Peyer's patch (tissue), 4 donors: ENCODE measurements at regions not wholly inside any gene's neighbourhood (a gene's known extent, or its start where the extent isn't known, plus 50 kb on each side); places are given as distances from the start of the nearest gene placed in this dataset.

ENCODE experiments used
- DNase-seq, 3 donors: peaks; one replicate each; pipeline ENCODE4 v3.0.0-alpha.2; 2017 to 2019
- H3K27ac ChIP-seq, 4 donors: fragments of 200-600 bp; sonication (generic); one replicate each; pipeline ENCODE4 v1.5.1; 2016 to 2019
- H3K27me3 ChIP-seq, 2 donors: fragments of 200-600 bp; sonication (generic); one replicate each; pipeline ENCODE4 v1.5.1; 2019
- H3K36me3 ChIP-seq, 3 donors: fragments of 200-600 bp; sonication (generic); one replicate each; pipeline ENCODE4 v1.5.1; 2016 to 2019
- H3K4me1 ChIP-seq, 4 donors: fragments of 200-600 bp; sonication (generic); one replicate each; pipeline ENCODE4 v1.5.1; 2016 to 2019
- H3K4me3 ChIP-seq, 4 donors: fragments of 200-600 bp; sonication (generic); 1 replicate in 3 of 4; 2 replicates in 1 of 4; pipeline ENCODE4 v1.5.1; 2016 to 2019; ENCODE audit warnings: mild to moderate bottlenecking in 1 of 4
- H3K9me3 ChIP-seq, 4 donors: fragments of 200-600 bp; sonication (generic); one replicate each; pipeline ENCODE4 v1.5.1; 2016 to 2019; ENCODE audit warnings: mild to moderate bottlenecking in 1 of 4
- POLR2A ChIP-seq, 2 donors: fragments of 450-650 bp; IDR thresholded peaks; one replicate each; pipeline ENCODE4 v1.5.1; 2017; ENCODE audit warnings: antibody characterized with exemption in 2 of 2, mild to moderate bottlenecking in 2 of 2, moderate library complexity in 2 of 2
- TF ChIP-seq, protein P1 (sequence below), 6 experiments: fragments of 450-650 bp in 4 of 6; fragments of 200-600 bp in 2 of 6; sonication (generic) in 1 of 6; IDR thresholded peaks; one replicate each; pipeline ENCODE4 v1.5.1; 2017 to 2019; ENCODE audit warnings: antibody characterized with exemption in 6 of 6, mild to moderate bottlenecking in 3 of 6, moderate library complexity in 1 of 6

DNA sequence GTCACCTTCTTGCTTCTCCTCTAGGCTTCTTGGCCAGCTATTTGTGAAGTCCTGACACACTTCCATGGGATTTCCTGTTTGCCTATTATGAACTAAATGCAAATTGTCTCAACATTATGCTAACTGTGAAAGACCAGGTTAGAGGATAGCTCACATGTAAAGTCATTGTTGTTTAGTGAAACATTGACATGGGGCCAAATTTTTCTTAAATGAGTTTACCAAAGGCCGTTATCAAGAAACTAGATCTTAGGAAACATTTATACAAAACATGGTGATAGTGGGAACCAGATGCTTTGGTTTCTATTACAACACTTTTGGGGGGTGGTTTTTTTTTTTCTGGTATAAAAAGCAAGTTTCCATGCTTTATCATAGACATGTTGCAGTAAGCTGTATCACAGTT is 466.8 kb upstream of the FAM241A start:
- Histone ChIP-seq H3K27me3 (no peaks in the 10 kb centered on the region), H3K4me1 (no peaks in the 10 kb centered on the region), H3K27ac (no peak overlapping the region), H3K4me3 (no peak overlapping the region), H3K9me3 (no peaks in the 10 kb centered on the region), H3K36me3 (no peaks in the 10 kb centered on the region)
- TF ChIP-seq, protein P1, sequence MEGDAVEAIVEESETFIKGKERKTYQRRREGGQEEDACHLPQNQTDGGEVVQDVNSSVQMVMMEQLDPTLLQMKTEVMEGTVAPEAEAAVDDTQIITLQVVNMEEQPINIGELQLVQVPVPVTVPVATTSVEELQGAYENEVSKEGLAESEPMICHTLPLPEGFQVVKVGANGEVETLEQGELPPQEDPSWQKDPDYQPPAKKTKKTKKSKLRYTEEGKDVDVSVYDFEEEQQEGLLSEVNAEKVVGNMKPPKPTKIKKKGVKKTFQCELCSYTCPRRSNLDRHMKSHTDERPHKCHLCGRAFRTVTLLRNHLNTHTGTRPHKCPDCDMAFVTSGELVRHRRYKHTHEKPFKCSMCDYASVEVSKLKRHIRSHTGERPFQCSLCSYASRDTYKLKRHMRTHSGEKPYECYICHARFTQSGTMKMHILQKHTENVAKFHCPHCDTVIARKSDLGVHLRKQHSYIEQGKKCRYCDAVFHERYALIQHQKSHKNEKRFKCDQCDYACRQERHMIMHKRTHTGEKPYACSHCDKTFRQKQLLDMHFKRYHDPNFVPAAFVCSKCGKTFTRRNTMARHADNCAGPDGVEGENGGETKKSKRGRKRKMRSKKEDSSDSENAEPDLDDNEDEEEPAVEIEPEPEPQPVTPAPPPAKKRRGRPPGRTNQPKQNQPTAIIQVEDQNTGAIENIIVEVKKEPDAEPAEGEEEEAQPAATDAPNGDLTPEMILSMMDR (IDR thresholded peaks at IDR 0.05): no peak
- no peak for TF ChIP-seq POLR2A (IDR thresholded peaks at IDR 0.05)
- no peak for DNase-seq

DNA sequence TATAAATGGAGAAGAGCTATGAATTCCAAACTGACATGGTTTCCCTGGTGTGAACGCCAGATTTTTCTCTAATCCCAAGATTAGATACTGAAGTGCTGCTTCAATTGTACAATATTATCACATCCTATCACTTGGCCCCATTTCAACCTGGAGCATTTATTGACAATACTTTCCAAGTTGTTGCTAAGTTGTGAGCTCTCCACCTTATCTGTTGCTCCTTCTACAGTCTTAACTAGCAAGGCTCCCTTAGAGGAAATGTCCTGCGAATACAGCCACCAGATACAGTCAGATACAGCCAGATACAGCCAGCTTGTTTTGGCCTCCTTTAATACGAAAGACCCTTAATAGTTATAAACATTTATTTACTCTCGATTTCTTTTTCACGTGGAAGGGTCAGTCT is 466.3 kb upstream of the FAM241A start:
- H3K27ac ChIP-seq: no peak overlapping the region
- no peaks in the 10 kb centered on the region for H3K27me3 ChIP-seq
- no peaks in the 10 kb centered on the region for H3K36me3 ChIP-seq
- DNase-seq: no peak
- H3K9me3 ChIP-seq: no peaks in the 10 kb centered on the region
- H3K4me3 ChIP-seq: no peak overlapping the region
- no peaks in the 10 kb centered on the region for H3K4me1 ChIP-seq
- no peak for TF ChIP-seq POLR2A (IDR thresholded peaks at IDR 0.05)
- TF ChIP-seq, protein P1 (IDR thresholded peaks at IDR 0.05): no peak

DNA sequence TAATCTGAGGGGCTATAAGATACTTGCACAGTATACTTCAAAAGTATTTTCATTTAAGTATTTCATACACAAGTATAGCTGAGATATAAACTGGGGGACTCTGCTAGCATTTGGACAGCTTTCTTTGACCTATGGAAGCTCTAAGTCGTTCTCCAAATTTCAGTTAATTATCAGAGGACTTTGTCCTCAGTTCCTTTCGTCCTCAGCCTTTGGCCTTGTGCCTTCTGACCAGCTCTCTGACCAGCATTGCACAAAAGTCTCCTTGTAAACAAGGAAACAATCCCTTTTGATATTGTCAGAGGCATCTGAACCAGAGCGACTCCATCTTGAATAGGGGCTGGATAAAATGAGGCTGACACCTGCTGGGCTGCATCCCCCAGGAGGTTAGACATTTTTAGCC is 464.0 kb upstream of the FAM241A start:
- no peak for TF ChIP-seq POLR2A (IDR thresholded peaks at IDR 0.05)
- TF ChIP-seq, protein P1 (IDR thresholded peaks at IDR 0.05): no peak
- H3K36me3 ChIP-seq: no peaks in the 10 kb centered on the region
- no peaks in the 10 kb centered on the region for H3K4me1 ChIP-seq
- no peaks in the 10 kb centered on the region for H3K27me3 ChIP-seq
- DNase-seq: no peak
- no peak overlapping the region for H3K27ac ChIP-seq
- no peak overlapping the region for H3K4me3 ChIP-seq
- no peaks in the 10 kb centered on the region for H3K9me3 ChIP-seq

DNA sequence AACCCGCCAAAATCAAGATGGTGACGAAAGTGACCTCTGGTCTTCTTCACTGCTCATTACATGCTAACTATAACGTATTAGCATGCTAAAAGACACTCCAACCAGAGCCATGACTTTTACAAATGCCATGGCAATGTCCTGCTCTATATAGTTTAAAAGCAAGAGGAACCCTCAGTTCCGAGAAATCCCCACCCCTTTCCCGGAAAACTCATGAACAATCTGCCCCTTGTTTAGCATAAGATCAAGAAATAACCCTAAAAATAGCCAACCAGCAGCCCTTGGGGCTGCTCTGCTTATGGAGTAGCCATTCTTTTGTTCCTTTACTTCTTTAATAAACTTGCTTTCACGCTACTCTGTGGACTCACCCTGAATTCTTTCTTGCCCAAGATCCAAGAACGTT is 463.5 kb upstream of the FAM241A start:
- no peaks in the 10 kb centered on the region for H3K27me3 ChIP-seq

DNA sequence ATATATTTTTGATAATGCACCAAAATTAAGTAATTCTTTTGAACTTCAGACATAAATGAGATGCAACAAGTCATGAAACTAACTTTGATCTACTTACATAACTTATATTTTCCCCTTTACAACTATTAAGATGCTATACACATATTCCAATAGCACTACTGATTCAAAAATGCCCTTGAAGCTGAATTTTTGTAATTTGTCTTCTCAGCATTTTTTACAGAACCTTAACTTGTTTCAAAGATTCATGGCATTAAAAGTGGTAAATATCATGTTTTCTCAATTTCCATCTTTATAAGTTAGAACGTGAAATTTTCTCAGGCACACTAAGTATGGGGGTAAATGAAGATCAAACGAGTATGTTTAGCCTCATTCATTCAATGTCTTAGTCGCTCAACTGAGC is 460.0 kb upstream of the FAM241A start:
- H3K36me3 ChIP-seq: no peaks in the 10 kb centered on the region

More for the DNA sequence above, 463.5 kb upstream of the FAM241A start:
- Histone ChIP-seq H3K4me3 (no peak overlapping the region), H3K9me3 (no peaks in the 10 kb centered on the region), H3K27ac (no peak overlapping the region), H3K4me1 (no peaks in the 10 kb centered on the region), H3K36me3 (no peaks in the 10 kb centered on the region)
- no peak for TF ChIP-seq POLR2A (IDR thresholded peaks at IDR 0.05)
- TF ChIP-seq, protein P1 (IDR thresholded peaks at IDR 0.05): no peak
- DNase-seq: no peak

More for the DNA sequence above, 460.0 kb upstream of the FAM241A start:
- H3K27ac ChIP-seq: no peak overlapping the region
- no peak overlapping the region for H3K4me3 ChIP-seq
- DNase-seq: no peak
- TF ChIP-seq, protein P1 (IDR thresholded peaks at IDR 0.05): no peak
- no peak for TF ChIP-seq POLR2A (IDR thresholded peaks at IDR 0.05)
- no peaks in the 10 kb centered on the region for H3K4me1 ChIP-seq
- no peaks in the 10 kb centered on the region for H3K27me3 ChIP-seq
- no peaks in the 10 kb centered on the region for H3K9me3 ChIP-seq
